IMR-90 (cell line): ENCODE measurements at regions not wholly inside any gene's neighbourhood (a gene's known extent, or its start where the extent isn't known, plus 50 kb on each side); places are given as distances from the start of the nearest gene placed in this dataset.
"Not testable (repeated sequence)": the region's sequence is repeated elsewhere in the genome, so short reads cannot be mapped to it uniquely, and the experiment has no call there.

Source experiments
- ATAC-seq: fragments of 200-7000 bp; cut with Tn5 transposase; 2 replicates; pipeline ENCODE4 v1.9.1; 2020; ENCODE audit warnings: low read depth, mild to moderate bottlenecking, moderate library complexity
- BruUV-seq: library from RNA; stranded (reverse); fragments of 400-500 nt; replicated peaks from 2 replicates; lab custom pipeline; 2021; lab: Mats Ljungman, UMichigan
- CTCF ChIA-PET: fragments of 300-600 bp; formaldehyde crosslinking; extraction: SDS; loops from one replicate; lab custom pipeline; 2021; ENCODE audit warnings: antibody characterized with exemption; lab: Yijun Ruan, JAX
- POLR2A ChIA-PET: fragments of 300-600 bp; sonication (Branson Sonifier 250); formaldehyde crosslinking; loops from one replicate; lab custom pipeline; 2022; ENCODE audit warnings: antibody characterized with exemption; ENCODE audit not compliant: unreplicated experiment; lab: Charles Lee
- DNase-seq: peaks from one replicate; pipeline ENCODE4 v3.0.0; 2013
- H2AFZ ChIP-seq: replicated peaks from 2 replicates; pipeline ENCODE3; 2013; ENCODE audit warnings: low read length, mild to moderate bottlenecking; ENCODE audit not compliant: poor library complexity
- H2AK5ac ChIP-seq: 2 replicates; pipeline ENCODE4 v1.6.1; 2013; ENCODE audit warnings: low read depth, low read length, inconsistent platforms
- H2AK9ac ChIP-seq: replicated peaks from 2 replicates; pipeline ENCODE3; 2013; ENCODE audit warnings: mild to moderate bottlenecking, low read depth, low read length, moderate library complexity; ENCODE audit not compliant: poor library complexity
- H2BK120ac ChIP-seq: 2 replicates; pipeline ENCODE4 v1.6.1; 2013; ENCODE audit warnings: low read depth, low read length, inconsistent platforms
- H2BK15ac ChIP-seq: 3 replicates; pipeline ENCODE4 v1.6.1; 2013; ENCODE audit warnings: low read depth, low read length, inconsistent platforms
- H2BK20ac ChIP-seq: 2 replicates; pipeline ENCODE4 v1.6.1; 2013; ENCODE audit warnings: low read depth, mild to moderate bottlenecking, inconsistent platforms, low read length, moderate library complexity
- H2BK5ac ChIP-seq: 2 replicates; pipeline ENCODE4 v1.6.1; 2013; ENCODE audit warnings: mild to moderate bottlenecking, low read depth, low read length, inconsistent platforms; ENCODE audit not compliant: poor library complexity, severe bottlenecking
- H3K14ac ChIP-seq: replicated peaks from 2 replicates; pipeline ENCODE4 v1.6.1; 2013; ENCODE audit warnings: low read depth, low read length, inconsistent platforms
- H3K18ac ChIP-seq: 2 replicates; pipeline ENCODE4 v1.6.1; 2013; ENCODE audit warnings: low read depth, low read length, control low read depth
- H3K23ac ChIP-seq: 2 replicates; pipeline ENCODE4 v1.6.1; 2013; ENCODE audit warnings: low read depth, low read length, inconsistent platforms
- H3K27ac ChIP-seq: 2 replicates; pipeline ENCODE4 v1.5.1; 2013; ENCODE audit warnings: mild to moderate bottlenecking, control low read depth, low read length; ENCODE audit not compliant: insufficient read depth
- H3K27me3 ChIP-seq: 2 replicates; pipeline ENCODE4 v1.6.1; 2013; ENCODE audit warnings: low read length; ENCODE audit not compliant: control insufficient read depth, insufficient read depth
- H3K36me3 ChIP-seq: 2 replicates; pipeline ENCODE4 v1.6.1; 2013; ENCODE audit warnings: low read length, mixed read lengths; ENCODE audit not compliant: control insufficient read depth, insufficient read depth
- H3K4ac ChIP-seq: 2 replicates; pipeline ENCODE4 v1.6.1; 2013; ENCODE audit warnings: low read depth, low read length, inconsistent platforms
- H3K4me1 ChIP-seq: 2 replicates; pipeline ENCODE4 v1.6.1; 2013; ENCODE audit warnings: low read length, mixed read lengths; ENCODE audit not compliant: control insufficient read depth, insufficient read depth
- H3K4me2 ChIP-seq: 2 replicates; pipeline ENCODE4 v1.6.1; 2013; ENCODE audit warnings: low read depth, mild to moderate bottlenecking, control low read depth, low read length, moderate library complexity
- H3K4me3 ChIP-seq: 2 replicates; pipeline ENCODE4 v1.5.1; 2013; ENCODE audit warnings: low read depth, mild to moderate bottlenecking, control low read depth, low read length, moderate library complexity; ENCODE audit not compliant: insufficient read depth
- H3K56ac ChIP-seq: 2 replicates; pipeline ENCODE4 v1.6.1; 2013; ENCODE audit warnings: low read length, inconsistent platforms; ENCODE audit not compliant: insufficient read depth; ENCODE audit errors: extremely low read depth
- H3K79me1 ChIP-seq, 2 experiments: 2 replicates each; pipeline ENCODE4 v1.6.1; 2013; ENCODE audit warnings: low read length in 2 of 2, inconsistent platforms in 1 of 2, low read depth in 1 of 2
- H3K9ac ChIP-seq: 2 replicates; pipeline ENCODE4 v1.6.1; 2013; ENCODE audit warnings: low read depth, low read length, control low read depth
- H3K9me1 ChIP-seq: 2 replicates; pipeline ENCODE4 v1.6.1; 2013; ENCODE audit warnings: low read length, inconsistent platforms; ENCODE audit not compliant: insufficient read depth
- H3K9me3 ChIP-seq: 2 replicates; pipeline ENCODE4 v1.6.1; 2013; ENCODE audit warnings: low read length; ENCODE audit not compliant: control insufficient read depth, insufficient read depth
- H4K20me1 ChIP-seq: 2 replicates; pipeline ENCODE4 v1.6.1; 2013; ENCODE audit warnings: low read length, inconsistent platforms; ENCODE audit not compliant: insufficient read depth
- H4K5ac ChIP-seq: 2 replicates; pipeline ENCODE4 v1.6.1; 2013; ENCODE audit warnings: mild to moderate bottlenecking, low read depth, low read length, control low read depth
- H4K8ac ChIP-seq, 2 experiments: 2 replicates each; pipeline ENCODE4 v1.6.1; 2013; ENCODE audit warnings: low read depth in 2 of 2, low read length in 2 of 2, control low read depth in 1 of 2, inconsistent platforms in 1 of 2
- H4K91ac ChIP-seq: 2 replicates; pipeline ENCODE4 v1.6.1; 2013; ENCODE audit warnings: low read depth, low read length, inconsistent platforms; ENCODE audit not compliant: insufficient read depth
- WGBS, 2 experiments: methylation state at CpG; one replicate each; pipeline versions ENCODE4 v1.1.5 to v1.1.7; 2013; ENCODE audit warnings: missing lambda C conversion rate in 2 of 2; ENCODE audit not compliant: insufficient read length in 1 of 2; ENCODE audit errors: extremely low coverage in 2 of 2; 5-methylcytosine and 5-hydroxymethylcytosine counted together
- dilution Hi-C: fragments of 300-500 bp; cut with HindIII; formaldehyde crosslinking; loops from one replicate; pipeline ENCODE4 v1.14.3; 2018; ENCODE audit warnings: low sequenced_read_pairs; ENCODE audit not compliant: unreplicated experiment
- in situ Hi-C: fragments of 300-500 bp; cut with MboI; formaldehyde crosslinking; loops from 3 replicates; pipeline ENCODE4 v1.14.3; 2019; ENCODE audit warnings: low sequenced_read_pairs, inconsistent platforms, mixed read lengths
- intact Hi-C: fragments of 100-400 bp; cut with micrococcal nuclease; formaldehyde crosslinking; loops from 2 replicates; pipeline ENCODE4 v1.10.0; 2022

DNA sequence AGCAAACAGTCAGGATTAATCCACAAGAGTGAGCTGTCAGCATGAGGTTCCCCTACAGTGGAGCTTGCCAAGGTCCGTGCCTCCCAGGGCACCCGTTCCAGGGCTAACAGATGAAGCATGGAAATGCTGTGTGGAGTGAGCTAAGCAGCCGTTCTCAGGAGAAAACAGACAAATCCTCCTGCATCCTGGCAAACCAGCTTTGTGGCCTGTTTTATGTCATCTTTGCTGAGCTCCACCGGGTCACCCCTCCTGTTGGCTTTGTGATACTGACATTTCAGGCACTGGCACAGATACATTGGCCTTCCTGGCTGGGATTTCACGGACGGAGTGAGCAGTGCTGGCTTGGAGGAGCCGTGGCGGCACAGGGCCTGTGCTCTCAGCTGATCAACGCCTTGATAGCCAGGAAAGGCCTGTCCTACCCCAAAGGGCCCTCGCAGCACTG is 459.2 kb downstream of the PREX1 start:
- H3K14ac ChIP-seq, H3K36me3 ChIP-seq, POLR2A ChIA-PET, intact Hi-C loops, H3K9me1 ChIP-seq, H3K23ac ChIP-seq, H2AFZ ChIP-seq, dilution Hi-C loops, H3K9me3 ChIP-seq, H2AK5ac ChIP-seq, H4K8ac ChIP-seq, H3K9ac ChIP-seq, H3K4me3 ChIP-seq, H2AK9ac ChIP-seq, H3K56ac ChIP-seq, H2BK20ac ChIP-seq, ATAC-seq, H3K27ac ChIP-seq, H3K4me2 ChIP-seq, H3K4ac ChIP-seq, H3K4me1 ChIP-seq, H2BK5ac ChIP-seq, H2BK120ac ChIP-seq, BruUV-seq, H4K20me1 ChIP-seq, in situ Hi-C loops, DNase-seq, CTCF ChIA-PET, H4K91ac ChIP-seq, H3K27me3 ChIP-seq, H3K18ac ChIP-seq, H2BK15ac ChIP-seq, H3K79me1 ChIP-seq, H4K5ac ChIP-seq: not testable (repeated sequence)
- WGBS, 2 experiments, result 30% methylated on average over 2 of the region's 10 CpGs; no CpG with 5 or more reads in 1 of the 2 experiments

DNA sequence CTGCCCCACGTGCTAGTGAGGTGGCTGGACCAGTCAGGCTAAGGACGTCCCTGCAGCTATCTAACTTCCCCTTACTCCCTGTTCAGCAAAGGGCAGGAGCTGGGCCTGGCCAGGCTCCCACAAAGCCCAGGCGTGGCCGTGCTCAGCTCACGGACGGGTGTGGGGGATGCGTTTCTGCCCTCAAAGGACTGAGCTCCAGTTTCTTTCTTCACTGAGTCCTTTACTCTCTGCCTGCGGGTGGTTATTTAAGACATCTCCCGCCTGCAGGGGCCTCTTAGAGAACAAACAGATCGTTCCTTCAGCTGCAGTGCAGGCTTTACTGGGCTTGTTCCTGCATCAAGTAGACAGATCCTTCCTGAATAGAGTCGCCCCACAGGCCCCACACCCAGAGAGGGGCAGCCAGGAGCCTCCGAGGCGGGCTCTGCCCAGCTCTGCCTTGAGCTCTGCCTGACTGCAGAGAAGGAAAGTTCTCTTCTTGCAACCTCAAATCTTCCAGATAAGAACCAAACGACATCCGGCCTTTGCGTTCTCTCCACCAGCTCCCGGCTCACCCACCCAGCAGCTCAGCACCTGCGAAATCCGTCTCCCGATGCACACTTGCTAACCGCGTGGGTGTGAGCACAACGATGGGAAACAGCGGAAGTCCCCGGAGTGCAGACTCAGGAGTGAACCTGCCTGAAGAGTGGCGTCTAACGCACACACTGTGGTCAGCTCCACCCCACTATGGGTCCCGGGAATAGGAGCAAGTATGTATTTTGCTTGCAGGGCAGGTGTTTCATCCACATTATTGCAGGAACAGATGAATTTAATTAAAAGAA is 460.0 kb downstream of the PREX1 start:
- intact Hi-C loops, CTCF ChIA-PET, H3K9ac ChIP-seq, H3K4me1 ChIP-seq, H2BK15ac ChIP-seq, H3K4me3 ChIP-seq, H2BK20ac ChIP-seq, H3K9me1 ChIP-seq, H2AK5ac ChIP-seq, H2AFZ ChIP-seq, H3K23ac ChIP-seq, ATAC-seq, H2BK120ac ChIP-seq, H3K4me2 ChIP-seq, POLR2A ChIA-PET, BruUV-seq, H3K27ac ChIP-seq, H3K27me3 ChIP-seq, H4K20me1 ChIP-seq, H4K91ac ChIP-seq, in situ Hi-C loops, dilution Hi-C loops, H4K8ac ChIP-seq, H3K18ac ChIP-seq, H3K56ac ChIP-seq, H3K36me3 ChIP-seq, DNase-seq, H3K4ac ChIP-seq, H2AK9ac ChIP-seq, H3K79me1 ChIP-seq, H3K9me3 ChIP-seq, H2BK5ac ChIP-seq, H4K5ac ChIP-seq, H3K14ac ChIP-seq: not testable (repeated sequence)
- WGBS, 2 experiments, result no CpG with 5 or more reads among the region's 28 CpGs
